HG03442 (cell line): ENCODE measurements at regions not wholly inside any gene's neighbourhood (a gene's known extent, or its start where the extent isn't known, plus 50 kb on each side); places are given as distances from the start of the nearest gene placed in this dataset.

Experiments used
- ATAC-seq: cut with Tn5 transposase; IDR thresholded peaks from one replicate; pipeline ENCODE4 v1.9.1; 2021; ENCODE audit warnings: mild to moderate bottlenecking, moderate library complexity; ENCODE audit not compliant: unreplicated experiment

DNA sequence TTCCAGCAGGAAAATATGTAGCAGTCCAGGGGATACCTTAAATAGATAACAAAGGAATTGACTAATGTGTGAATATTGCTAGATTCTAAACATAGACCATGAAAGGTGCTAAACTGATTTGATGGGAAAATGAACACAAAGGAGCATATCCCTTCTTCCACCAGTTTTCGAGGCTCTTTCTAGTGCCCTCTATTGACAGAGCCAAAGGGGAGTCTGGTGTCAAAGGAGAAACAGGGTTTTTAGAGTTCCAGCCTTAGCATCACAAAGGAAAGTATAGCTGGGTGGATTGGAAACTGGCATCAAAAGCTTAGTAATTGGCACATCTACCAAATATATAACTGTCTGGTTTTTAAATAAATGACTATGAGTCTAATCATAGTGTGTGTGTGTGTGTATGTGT lies 636.8 kb downstream of the ETV1 start:
- no peak for ATAC-seq

DNA sequence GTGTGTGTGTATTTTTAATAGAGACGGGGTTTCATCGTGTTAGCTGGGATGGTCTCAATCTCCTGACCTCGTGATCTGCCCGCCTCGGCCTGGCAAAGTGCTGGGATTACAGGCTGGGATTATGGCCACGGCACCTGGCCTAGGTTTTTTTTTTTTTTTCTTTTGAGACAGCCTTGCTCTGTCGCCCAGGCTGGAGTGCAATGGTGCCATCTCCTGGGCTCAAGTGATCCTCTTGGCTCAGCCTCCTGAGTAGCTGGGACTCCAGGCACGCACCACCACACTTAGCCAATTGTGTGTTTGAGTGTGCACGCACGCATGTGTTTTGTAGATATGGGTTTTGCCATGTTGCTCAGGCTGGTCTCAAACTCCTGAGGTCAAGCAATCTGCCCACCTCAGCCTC lies 629.8 kb downstream of the ETV1 start:
- no peak for ATAC-seq

- ATAC-seq = no peak
Measured at GRCh38 chr7:13386741-13387140, 602.7 kb downstream of the ETV1 start.

- ATAC-seq = no peak
Measured at GRCh38 chr7:13407911-13408310, 581.6 kb downstream of the ETV1 start.

DNA sequence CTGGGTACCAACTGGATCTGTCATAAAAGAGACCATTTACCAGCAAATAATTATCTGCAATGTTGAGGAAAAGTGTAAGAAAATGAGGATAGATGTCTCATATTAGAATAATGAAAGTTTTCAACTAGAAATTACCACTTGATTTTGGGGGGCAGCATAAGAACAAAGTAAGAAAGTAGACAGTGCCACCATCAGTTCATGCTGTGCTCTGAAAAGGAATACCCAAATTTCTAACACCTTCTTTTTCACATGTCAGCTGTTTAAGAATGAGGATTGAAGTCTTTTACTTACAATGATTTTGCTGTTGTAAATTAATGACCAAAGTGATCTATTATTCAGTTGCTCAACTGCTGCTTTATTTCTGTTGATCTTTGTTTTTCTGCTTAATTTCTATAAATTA lies 578.3 kb downstream of the ETV1 start:
- no peak for ATAC-seq

DNA sequence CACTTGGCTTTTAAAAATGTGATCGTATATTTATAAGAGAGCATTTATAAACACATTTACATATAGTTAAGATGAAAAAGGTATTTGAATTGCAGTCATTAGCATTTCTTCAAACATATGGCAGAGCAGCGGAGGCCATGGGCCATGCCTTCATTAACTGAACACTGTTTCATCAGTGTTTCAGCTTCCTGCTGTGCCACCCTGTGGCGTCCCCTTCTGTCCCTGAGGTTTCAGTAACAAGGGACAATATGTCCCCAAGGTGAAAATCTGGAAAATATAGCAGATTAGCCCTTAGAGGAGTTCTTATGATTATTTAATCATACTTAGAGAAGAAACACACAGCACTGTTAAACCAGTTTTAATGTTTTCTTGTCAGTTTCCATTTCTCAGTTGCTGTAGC lies 577.8 kb downstream of the ETV1 start:
- no peak for ATAC-seq

DNA sequence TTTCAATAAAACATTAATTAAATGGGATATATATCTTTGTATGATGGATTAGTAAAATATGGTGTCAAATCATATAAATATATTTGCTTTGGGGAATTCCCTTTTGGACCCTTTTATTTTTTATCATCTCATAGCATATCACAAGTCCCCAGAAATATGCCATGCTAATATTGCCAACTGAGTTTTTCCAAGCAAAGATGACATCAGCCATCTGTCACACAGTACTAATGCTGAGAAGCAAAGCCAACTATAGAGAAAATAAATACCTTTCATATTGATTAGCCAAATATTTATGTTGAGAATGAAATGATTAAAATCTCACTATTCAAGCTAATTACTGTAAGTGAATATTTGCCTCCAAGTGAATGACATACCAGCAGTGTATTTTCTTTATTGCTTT lies 575.3 kb downstream of the ETV1 start:
- no peak for ATAC-seq

- ATAC-seq = no peak
Measured at GRCh38 chr7:13414661-13415107, 574.8 kb downstream of the ETV1 start.

DNA sequence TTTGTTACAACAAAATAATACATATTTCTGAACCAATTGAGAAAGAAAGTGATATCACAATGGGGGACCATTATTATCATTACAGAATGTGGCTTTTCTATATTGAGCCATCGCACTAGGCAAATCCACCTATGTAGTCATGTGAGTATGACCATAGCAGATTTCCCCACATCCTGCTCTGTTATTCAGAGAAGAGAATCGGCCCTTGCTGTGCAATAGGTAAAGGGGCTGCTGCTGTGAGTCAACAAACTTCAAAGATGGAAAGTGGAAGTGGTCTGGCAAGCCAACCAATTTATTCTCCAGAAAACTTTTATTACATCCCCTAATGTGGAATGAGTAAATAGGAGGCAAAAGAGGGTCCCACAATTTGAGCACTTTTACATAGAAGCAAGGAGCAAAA lies 573.4 kb downstream of the ETV1 start:
- no peak for ATAC-seq

GRCh38 chr7:13416544-13416943 lies 572.9 kb downstream of the ETV1 start:
- ATAC-seq = no peak

GRCh38 chr7:13420726-13421125 lies 568.7 kb downstream of the ETV1 start:
- ATAC-seq = no peak

GRCh38 chr7:13421776-13422175 lies 567.7 kb downstream of the ETV1 start:
- ATAC-seq = no peak

- ATAC-seq = no peak
Measured at GRCh38 chr7:13433946-13434345, 555.5 kb downstream of the ETV1 start.

- ATAC-seq = no peak
Measured at GRCh38 chr7:13442226-13442625, 547.2 kb downstream of the ETV1 start.

DNA sequence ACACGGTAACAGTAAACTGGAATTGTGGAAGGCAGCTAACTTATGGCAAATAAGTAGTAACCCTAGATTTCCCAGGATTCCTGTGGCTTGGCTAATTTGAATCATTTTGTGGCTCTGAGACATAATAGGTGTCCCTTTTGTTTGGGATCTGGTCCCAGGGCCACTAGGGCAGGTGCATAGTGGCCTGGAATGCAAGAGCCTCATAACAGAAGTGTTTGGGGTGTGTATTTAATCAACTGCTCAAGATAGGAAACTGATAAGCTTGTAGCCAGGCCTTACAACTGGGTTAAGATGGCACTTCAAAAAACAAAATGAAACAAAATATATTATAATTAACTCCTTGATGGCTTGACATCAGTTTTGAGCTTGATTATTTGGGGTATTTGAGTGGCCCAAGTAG lies 541.8 kb downstream of the ETV1 start:
- no peak for ATAC-seq

- ATAC-seq = no peak
Measured at GRCh38 chr7:13448243-13448642, 541.2 kb downstream of the ETV1 start.

DNA sequence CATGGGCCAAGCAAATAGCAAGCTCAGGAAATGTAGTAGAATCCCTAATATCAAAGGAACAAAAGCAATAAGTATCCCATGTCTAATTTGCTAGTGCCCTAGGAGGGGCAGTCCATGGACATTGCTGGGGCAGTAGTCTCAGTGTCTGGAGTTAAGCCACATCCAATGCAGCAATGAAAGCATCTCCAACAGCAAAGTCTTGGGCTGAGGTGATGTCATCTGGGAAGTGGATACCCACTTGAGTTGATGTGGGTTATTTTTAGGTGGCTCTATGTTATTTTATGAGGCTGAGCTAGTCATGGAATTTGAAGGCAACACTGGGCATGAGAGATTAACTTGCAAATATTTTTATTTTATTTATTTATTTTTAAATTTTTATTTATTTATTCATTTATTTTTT lies 540.0 kb downstream of the ETV1 start:
- no peak for ATAC-seq

- no peak for ATAC-seq
Measured at GRCh38 chr7:13454916-13455592, 534.4 kb downstream of the ETV1 start.

DNA sequence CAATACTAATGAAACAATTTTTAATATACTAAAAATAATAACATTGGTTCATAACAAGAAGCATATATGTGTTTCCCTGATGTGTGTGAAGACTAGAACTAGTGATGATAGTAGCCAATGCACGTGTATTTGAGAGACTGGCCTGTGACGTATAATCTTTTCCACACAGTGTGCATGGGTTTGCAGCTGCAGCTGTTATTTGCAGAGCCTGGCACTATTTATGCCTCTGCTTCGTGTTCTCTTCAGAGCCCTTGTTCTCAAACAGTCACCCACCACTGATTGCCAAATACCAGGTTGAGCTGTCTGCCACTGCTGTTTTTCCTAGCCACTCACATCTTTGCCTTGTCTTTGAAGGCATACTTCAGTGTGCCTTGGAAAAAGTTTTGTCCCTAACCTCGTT lies 531.7 kb downstream of the ETV1 start:
- ATAC-seq = no peak

DNA sequence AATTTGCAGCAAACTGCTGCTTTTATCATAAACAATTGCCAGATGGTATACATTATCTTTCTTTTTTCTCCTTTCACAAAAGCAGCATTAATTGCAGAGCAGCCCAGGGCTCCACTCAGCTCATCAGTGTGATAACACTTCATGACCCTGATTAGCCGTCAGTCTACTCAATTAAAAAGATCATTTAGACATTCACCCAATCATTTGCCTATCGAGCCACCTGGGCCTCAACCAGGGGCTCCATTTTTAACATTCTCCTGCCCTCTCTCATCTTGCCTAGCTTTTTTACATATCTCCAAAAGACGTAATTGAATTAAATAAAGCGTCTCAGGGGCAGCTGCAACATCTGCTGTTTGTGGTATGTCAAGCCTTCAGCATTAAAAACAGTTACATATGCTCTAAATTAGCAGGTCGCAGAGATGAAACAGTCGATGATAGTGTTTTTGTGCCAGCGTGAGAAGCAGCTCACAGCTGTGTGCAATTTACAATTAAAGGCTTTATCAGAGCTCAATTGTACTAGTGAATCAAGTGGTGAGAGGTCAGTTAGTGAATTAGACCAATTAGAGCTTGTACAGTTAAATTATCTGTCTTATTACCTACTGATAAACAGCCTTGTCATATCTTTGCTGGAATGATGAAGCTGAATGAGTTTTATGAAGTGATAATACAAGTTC lies 522.5 kb downstream of the ETV1 start:
- no peak for ATAC-seq

- ATAC-seq = no peak
Measured at GRCh38 chr7:13476881-13477444, 512.5 kb downstream of the ETV1 start.

GRCh38 chr7:13489386-13489785 lies 500.1 kb downstream of the ETV1 start:
- ATAC-seq = no peak
